ENCODE measurements at regions not wholly inside any gene's neighbourhood (a gene's known extent, or its start where the extent isn't known, plus 50 kb on each side); places are given as distances from the start of the nearest gene placed in this dataset.

DNA sequence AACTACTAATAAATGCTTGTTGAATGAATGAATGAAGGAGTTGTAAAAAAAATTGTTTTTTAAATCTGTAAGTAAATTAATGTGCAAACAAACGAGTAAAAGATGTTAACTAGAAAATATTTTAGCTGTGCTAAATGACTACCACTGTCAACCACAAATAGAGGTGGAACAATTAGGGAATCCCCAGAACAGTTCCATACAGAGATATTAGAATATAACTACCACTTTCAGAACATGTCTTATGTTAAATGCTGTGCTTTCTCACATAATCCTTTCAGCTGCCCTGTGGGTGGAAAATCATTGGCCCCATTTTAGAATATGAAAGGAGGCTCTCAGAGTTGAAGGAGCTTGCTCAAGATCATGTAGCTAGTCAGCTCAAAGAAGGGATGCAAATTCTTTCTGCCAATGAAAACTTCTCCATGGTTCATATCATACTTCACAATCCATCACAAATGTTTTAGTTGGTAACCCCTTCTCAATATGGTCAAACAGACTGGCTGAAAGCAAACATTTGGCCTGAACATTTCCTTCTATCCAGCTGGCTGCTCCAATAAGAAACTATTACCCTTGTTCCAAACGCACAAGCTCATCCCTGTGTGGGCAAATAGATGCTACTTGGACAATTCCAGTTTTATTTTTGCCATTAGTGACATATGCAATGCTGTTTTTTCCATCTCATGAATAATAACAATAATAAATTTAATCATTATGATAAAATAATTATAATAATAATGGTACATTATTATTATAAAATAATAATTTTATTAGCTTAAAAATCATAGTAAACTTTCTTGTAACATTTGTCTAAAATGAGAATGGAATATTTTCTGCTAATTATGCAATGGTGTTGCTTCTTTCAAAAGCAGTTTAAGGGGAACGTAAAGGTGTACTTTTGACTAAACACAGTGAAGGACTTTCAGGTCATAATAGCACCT is 290.4 kb upstream of the STT3B start:
- CTCF ChIA-PET, result no interaction called here
- no peaks in the 10 kb centered on the region; the same call in 1 of the 2 replicates for H3K9me3 ChIP-seq
- H3K27me3 Mint-ChIP-seq (ENCODE audit: insufficient read depth, unreplicated experiment), result no peaks in the 10 kb centered on the region
- POLR2A ChIA-PET, result no interaction called here
- no peak overlapping the region for H3K4me3 ChIP-seq (ENCODE audit: low read depth, low read length)
- BruUV-seq (replicated peaks), result no TSS peak
- H3K9me3 Mint-ChIP-seq (ENCODE audit: unreplicated experiment), result no peaks in the 10 kb centered on the region
- no peak overlapping the region for H3K4me3 Mint-ChIP-seq (ENCODE audit: unreplicated experiment)
- no peaks in the 10 kb centered on the region for H3K36me3 Mint-ChIP-seq (ENCODE audit: insufficient read depth, unreplicated experiment)
- no peaks in the 10 kb centered on the region for H3K36me3 ChIP-seq (ENCODE audit: control insufficient read depth, insufficient read depth, low read length)
- H3K27me3 ChIP-seq (replicated peaks; ENCODE audit: control insufficient read depth, insufficient read depth, low read length), result no peaks in the 10 kb centered on the region
- intact Hi-C loops (cut with micrococcal nuclease; ENCODE audit: unreplicated experiment), result no loop called here
- H3K4me1 ChIP-seq, result peaks cover under 1% of the 10 kb centered on the region; the same call in 1 of the 2 replicates
- H3K27ac Mint-ChIP-seq (ENCODE audit: unreplicated experiment), result no peak overlapping the region
- TF ChIP-seq, protein P1, sequence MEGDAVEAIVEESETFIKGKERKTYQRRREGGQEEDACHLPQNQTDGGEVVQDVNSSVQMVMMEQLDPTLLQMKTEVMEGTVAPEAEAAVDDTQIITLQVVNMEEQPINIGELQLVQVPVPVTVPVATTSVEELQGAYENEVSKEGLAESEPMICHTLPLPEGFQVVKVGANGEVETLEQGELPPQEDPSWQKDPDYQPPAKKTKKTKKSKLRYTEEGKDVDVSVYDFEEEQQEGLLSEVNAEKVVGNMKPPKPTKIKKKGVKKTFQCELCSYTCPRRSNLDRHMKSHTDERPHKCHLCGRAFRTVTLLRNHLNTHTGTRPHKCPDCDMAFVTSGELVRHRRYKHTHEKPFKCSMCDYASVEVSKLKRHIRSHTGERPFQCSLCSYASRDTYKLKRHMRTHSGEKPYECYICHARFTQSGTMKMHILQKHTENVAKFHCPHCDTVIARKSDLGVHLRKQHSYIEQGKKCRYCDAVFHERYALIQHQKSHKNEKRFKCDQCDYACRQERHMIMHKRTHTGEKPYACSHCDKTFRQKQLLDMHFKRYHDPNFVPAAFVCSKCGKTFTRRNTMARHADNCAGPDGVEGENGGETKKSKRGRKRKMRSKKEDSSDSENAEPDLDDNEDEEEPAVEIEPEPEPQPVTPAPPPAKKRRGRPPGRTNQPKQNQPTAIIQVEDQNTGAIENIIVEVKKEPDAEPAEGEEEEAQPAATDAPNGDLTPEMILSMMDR (IDR thresholded peaks at IDR 0.05; ENCODE audit: insufficient read depth in 1 of 2, low read depth in 1 of 2, low read length in 1 of 2, severe bottlenecking in 1 of 2, unreplicated experiment in 1 of 2), result no peak
- DNase-seq, result no peak
- H3K4me1 Mint-ChIP-seq (ENCODE audit: low read depth, unreplicated experiment), result no peaks in the 10 kb centered on the region

DNA sequence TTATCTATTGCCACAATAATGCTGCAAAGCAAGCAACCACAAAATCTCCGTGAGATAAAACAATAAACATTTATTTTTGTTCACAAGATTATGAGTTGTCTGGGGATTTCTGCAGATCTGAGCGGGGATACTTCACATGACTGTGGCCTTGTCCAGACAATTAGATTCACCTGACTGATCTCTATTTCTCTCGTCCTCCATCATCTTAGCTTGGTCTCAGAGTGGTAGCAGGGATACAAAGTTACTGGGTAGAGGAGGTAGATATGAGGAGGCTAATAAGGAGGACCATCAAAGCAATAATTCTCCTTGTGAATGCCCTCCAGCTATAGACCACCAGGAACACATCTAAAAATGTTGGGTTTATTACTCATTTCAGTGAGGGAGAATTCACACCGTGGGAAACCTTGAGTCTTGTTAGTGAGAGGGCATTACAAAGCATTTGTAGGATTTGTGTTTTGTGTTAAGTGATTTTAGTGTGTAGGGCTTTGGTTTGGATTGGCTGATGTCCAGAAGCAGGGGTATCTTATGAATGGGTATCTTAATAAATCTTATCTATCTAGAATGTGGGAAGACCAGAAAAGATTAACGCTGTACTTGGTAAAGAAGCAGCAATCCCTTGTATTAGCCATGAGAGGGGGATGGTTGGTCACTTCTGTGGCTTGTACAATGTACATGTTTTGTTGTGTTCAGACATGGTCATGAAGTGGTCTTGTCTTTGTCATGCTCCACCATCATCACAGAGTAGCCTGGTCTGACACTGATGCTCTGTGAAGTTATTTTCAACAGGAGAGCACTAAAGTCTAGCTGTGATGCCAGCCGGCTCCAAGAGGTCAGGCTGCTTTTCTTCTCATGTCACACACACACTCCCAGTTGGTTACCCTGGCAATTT is 287.6 kb upstream of the STT3B start:
- BruUV-seq (replicated peaks), result no TSS peak
- ChIA-PET POLR2A (no interaction called here), CTCF (no interaction called here)
- TF ChIP-seq, protein P1 (IDR thresholded peaks at IDR 0.05; ENCODE audit: insufficient read depth in 1 of 2, low read depth in 1 of 2, low read length in 1 of 2, severe bottlenecking in 1 of 2, unreplicated experiment in 1 of 2), result no peak
- Mint-ChIP-seq H3K9me3 (ENCODE audit: unreplicated experiment) (no peaks in the 10 kb centered on the region), H3K27me3 (ENCODE audit: insufficient read depth, unreplicated experiment) (no peaks in the 10 kb centered on the region), H3K27ac (ENCODE audit: unreplicated experiment) (no peak overlapping the region), H3K4me1 (ENCODE audit: low read depth, unreplicated experiment) (peaks cover 13% of the 10 kb centered on the region), H3K36me3 (ENCODE audit: insufficient read depth, unreplicated experiment) (peaks cover 5% of the 10 kb centered on the region), H3K4me3 (ENCODE audit: unreplicated experiment) (no peak overlapping the region)
- H3K4me1 ChIP-seq, result peaks cover 16% of the 10 kb centered on the region
- no peaks in the 10 kb centered on the region for H3K36me3 ChIP-seq (ENCODE audit: control insufficient read depth, insufficient read depth, low read length)
- peak in 1 of 2 experiments; percentile 11 for DNase-seq
- H3K4me3 ChIP-seq (ENCODE audit: low read depth, low read length), result no peak overlapping the region
- no peaks in the 10 kb centered on the region for H3K27me3 ChIP-seq (replicated peaks; ENCODE audit: control insufficient read depth, insufficient read depth, low read length)
- intact Hi-C loops (cut with micrococcal nuclease; ENCODE audit: unreplicated experiment), result loop anchor here (2.0 kb wide), 1 partner anchor 204 kb away; no protein-coding TSS in a partner anchor
- H3K9me3 ChIP-seq, result no peaks in the 10 kb centered on the region; the same call in 1 of the 2 replicates

DNA sequence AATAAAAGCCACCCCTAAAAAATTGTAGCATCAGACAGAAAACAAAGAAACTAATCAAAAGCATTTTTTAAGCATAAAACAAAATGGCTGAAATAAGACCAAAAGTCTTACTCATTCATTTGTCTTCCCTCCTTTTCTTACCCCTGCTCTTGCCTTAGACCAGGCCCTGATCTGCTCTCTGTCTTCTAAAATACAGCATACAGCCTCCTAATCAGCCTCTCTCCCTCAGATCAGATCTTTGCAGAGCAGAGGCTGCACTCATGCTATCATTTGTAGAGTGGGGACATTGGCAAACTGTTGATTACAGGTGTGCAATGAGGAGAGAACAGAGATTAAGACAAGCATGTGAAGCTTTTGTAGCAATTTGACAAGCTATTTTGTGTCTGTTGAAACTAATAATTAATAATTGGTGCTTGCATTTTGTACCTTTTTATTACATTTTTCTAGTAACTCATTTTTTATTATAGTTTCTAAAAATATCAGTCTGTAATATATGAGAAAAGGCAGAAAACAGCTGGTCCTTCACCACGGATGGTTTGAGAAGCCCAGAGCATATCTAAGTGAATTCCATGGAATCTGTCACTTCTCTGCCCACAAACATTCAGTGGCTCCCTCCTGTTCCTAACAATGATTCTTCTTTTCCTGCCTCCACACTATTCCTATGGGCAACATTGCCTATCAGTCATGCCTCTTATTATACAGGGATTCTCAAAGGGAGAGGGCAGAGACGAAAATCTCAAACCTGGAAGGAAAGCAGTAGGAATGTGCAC is 286.2 kb upstream of the STT3B start:
- Histone ChIP-seq H3K4me1 (peaks cover 16% of the 10 kb centered on the region), H3K36me3 (ENCODE audit: control insufficient read depth, insufficient read depth, low read length) (no peaks in the 10 kb centered on the region), H3K4me3 (ENCODE audit: low read depth, low read length) (no peak overlapping the region), H3K9me3 (no peaks in the 10 kb centered on the region; the same call in 1 of the 2 replicates), H3K27me3 (replicated peaks; ENCODE audit: control insufficient read depth, insufficient read depth, low read length) (no peaks in the 10 kb centered on the region)
- Mint-ChIP-seq H3K36me3 (ENCODE audit: insufficient read depth, unreplicated experiment) (peaks cover 5% of the 10 kb centered on the region), H3K27me3 (ENCODE audit: insufficient read depth, unreplicated experiment) (no peaks in the 10 kb centered on the region), H3K4me3 (ENCODE audit: unreplicated experiment) (no peak overlapping the region), H3K27ac (ENCODE audit: unreplicated experiment) (no peak overlapping the region), H3K9me3 (ENCODE audit: unreplicated experiment) (peaks cover 9% of the 10 kb centered on the region), H3K4me1 (ENCODE audit: low read depth, unreplicated experiment) (peaks cover 13% of the 10 kb centered on the region)
- BruUV-seq (replicated peaks), result no TSS peak
- intact Hi-C loops (cut with micrococcal nuclease; ENCODE audit: unreplicated experiment), result no loop called here
- DNase-seq, result no peak
- ChIA-PET CTCF (no interaction called here), POLR2A (no interaction called here)
- TF ChIP-seq, protein P1 (IDR thresholded peaks at IDR 0.05; ENCODE audit: insufficient read depth in 1 of 2, low read depth in 1 of 2, low read length in 1 of 2, severe bottlenecking in 1 of 2, unreplicated experiment in 1 of 2), result no peak
